ENCODE measurements at regions not wholly inside any gene's neighbourhood (a gene's known extent, or its start where the extent isn't known, plus 50 kb on each side); places are given as distances from the start of the nearest gene placed in this dataset.

DNA sequence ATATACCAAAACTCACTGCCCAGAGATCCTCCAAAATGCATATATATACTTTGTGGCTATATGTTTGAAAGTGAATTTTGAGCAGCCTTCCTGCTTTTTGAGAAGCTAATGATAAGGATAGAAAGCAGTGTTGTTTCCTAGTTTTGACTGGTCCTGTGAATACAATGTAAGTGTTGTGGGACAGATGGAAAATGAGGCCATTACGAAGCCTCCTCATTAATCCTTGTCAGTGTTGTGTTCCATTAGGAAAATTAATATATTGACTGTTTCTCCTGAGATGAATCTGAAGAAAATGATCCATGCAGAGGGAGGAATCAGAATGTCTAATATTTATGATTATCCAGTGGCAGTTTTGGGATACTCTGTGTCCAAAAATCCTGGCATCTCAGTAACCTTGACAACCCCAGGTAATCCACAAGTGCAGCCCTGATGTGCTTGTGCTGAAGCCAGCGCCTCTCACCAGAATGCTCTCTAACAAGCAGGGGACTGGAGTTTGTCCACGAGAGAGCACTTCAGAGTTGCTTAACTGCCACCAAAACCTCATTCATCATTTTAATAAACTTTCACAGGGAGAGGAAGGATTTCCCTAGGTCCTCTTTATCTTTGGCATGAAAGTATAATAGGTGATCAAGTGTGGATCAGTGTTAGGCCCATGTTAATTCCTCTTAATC is 418.6 kb downstream of the CMPK2 start:
- TF ChIP-seq, protein P1, sequence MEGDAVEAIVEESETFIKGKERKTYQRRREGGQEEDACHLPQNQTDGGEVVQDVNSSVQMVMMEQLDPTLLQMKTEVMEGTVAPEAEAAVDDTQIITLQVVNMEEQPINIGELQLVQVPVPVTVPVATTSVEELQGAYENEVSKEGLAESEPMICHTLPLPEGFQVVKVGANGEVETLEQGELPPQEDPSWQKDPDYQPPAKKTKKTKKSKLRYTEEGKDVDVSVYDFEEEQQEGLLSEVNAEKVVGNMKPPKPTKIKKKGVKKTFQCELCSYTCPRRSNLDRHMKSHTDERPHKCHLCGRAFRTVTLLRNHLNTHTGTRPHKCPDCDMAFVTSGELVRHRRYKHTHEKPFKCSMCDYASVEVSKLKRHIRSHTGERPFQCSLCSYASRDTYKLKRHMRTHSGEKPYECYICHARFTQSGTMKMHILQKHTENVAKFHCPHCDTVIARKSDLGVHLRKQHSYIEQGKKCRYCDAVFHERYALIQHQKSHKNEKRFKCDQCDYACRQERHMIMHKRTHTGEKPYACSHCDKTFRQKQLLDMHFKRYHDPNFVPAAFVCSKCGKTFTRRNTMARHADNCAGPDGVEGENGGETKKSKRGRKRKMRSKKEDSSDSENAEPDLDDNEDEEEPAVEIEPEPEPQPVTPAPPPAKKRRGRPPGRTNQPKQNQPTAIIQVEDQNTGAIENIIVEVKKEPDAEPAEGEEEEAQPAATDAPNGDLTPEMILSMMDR (IDR thresholded peaks at IDR 0.05) = no peak
- TF ChIP-seq POLR2A (IDR thresholded peaks at IDR 0.05; ENCODE audit: low read depth) (no peak), EP300 (IDR thresholded peaks at IDR 0.05) (no peak)
